ENCODE measurements at regions not wholly inside any gene's neighbourhood (a gene's known extent, or its start where the extent isn't known, plus 50 kb on each side); places are given as distances from the start of the nearest gene placed in this dataset.

GRCh38 chr15:94692710-94693109 is 461.3 kb downstream of the MCTP2 start:
- H3K4me1 Mint-ChIP-seq: no peaks in the 10 kb centered on the region
- ChIA-PET CTCF (no interaction called here), POLR2A (no interaction called here)
- H3K9me3 Mint-ChIP-seq: no peaks in the 10 kb centered on the region; the same call in 1 of the 2 replicates
- H3K4me3 Mint-ChIP-seq: no peak overlapping the region
- H3K27ac Mint-ChIP-seq: no peak overlapping the region
- ATAC-seq (no peak), DNase-seq (ENCODE audit: low spot score) (no peak)
- TF ChIP-seq GTF2I (CRISPR knock-in tag; conservative IDR thresholded peaks at IDR 0.05) (no peak), EMX1 (CRISPR knock-in tag; IDR thresholded peaks at IDR 0.05) (no peak), ATF1 (CRISPR knock-in tag; IDR thresholded peaks at IDR 0.05) (no peak), CTCF (IDR thresholded peaks at IDR 0.05) (no peak), USF2 (CRISPR knock-in tag; IDR thresholded peaks at IDR 0.05) (no peak), NR1H2 (CRISPR knock-in tag; IDR thresholded peaks at IDR 0.05) (no peak)
- H3K27me3 Mint-ChIP-seq (ENCODE audit: low read depth): no peaks in the 10 kb centered on the region
- H3K36me3 Mint-ChIP-seq: no peaks in the 10 kb centered on the region

GRCh38 chr15:94700211-94700610 is 468.9 kb downstream of the MCTP2 start:
- Mint-ChIP-seq H3K27ac (no peak overlapping the region), H3K9me3 (no peaks in the 10 kb centered on the region; the same call in 1 of the 2 replicates), H3K27me3 (ENCODE audit: low read depth) (no peaks in the 10 kb centered on the region), H3K36me3 (no peaks in the 10 kb centered on the region), H3K4me1 (no peaks in the 10 kb centered on the region), H3K4me3 (no peak overlapping the region)
- no peak for ATAC-seq
- TF ChIP-seq AR (CRISPR knock-in tag; IDR thresholded peaks at IDR 0.05): no peak
- no peak for TF ChIP-seq EMX1 (CRISPR knock-in tag; IDR thresholded peaks at IDR 0.05)
- TF ChIP-seq ZNF138 (CRISPR knock-in tag; conservative IDR thresholded peaks at IDR 0.05): no peak
- TF ChIP-seq FOXJ3 (CRISPR knock-in tag; IDR thresholded peaks at IDR 0.05; ENCODE audit: borderline replicate concordance): no peak
- DNase-seq (ENCODE audit: low spot score): no peak
- ChIA-PET POLR2A (no interaction called here), CTCF (no interaction called here)

- POLR2A ChIA-PET: no interaction called here
- TF ChIP-seq JUN (CRISPR knock-in tag; IDR thresholded peaks at IDR 0.05): no peak
- no peak for TF ChIP-seq ZSCAN18 (CRISPR knock-in tag; IDR thresholded peaks at IDR 0.05)
- CTCF ChIA-PET: interaction anchor here (1.0 kb wide), 1 partner anchor 30 kb away, joined by 4 read pairs; no protein-coding TSS in a partner anchor
- Mint-ChIP-seq H3K4me1 (no peaks in the 10 kb centered on the region), H3K4me3 (no peak overlapping the region), H3K27me3 (ENCODE audit: low read depth) (no peaks in the 10 kb centered on the region; the same call in 1 of the 2 replicates), H3K9me3 (peaks cover 2% of the 10 kb centered on the region), H3K36me3 (no peaks in the 10 kb centered on the region), H3K27ac (no peak overlapping the region)
- no peak for DNase-seq (ENCODE audit: low spot score)
- no peak for ATAC-seq
Measured at GRCh38 chr15:94701281-94701985, 470.1 kb downstream of the MCTP2 start.

- Mint-ChIP-seq H3K36me3 (peaks cover 6% of the 10 kb centered on the region; the same call in 1 of the 2 replicates), H3K27ac (no peak overlapping the region), H3K27me3 (ENCODE audit: low read depth) (no peaks in the 10 kb centered on the region; the same call in 1 of the 2 replicates), H3K9me3 (peaks cover 9% of the 10 kb centered on the region), H3K4me1 (no peaks in the 10 kb centered on the region), H3K4me3 (no peak overlapping the region)
- POLR2A ChIA-PET: no interaction called here
- TF ChIP-seq ATF3 (CRISPR knock-in tag; conservative IDR thresholded peaks at IDR 0.05) (no peak), MLX (CRISPR knock-in tag; IDR thresholded peaks at IDR 0.05) (no peak), CREM (CRISPR knock-in tag; IDR thresholded peaks at IDR 0.05) (no peak), ZNF416 (CRISPR knock-in tag; IDR thresholded peaks at IDR 0.05) (no peak), ESRRA (CRISPR knock-in tag; IDR thresholded peaks at IDR 0.05; ENCODE audit: borderline replicate concordance) (no peak), ELF4 (CRISPR knock-in tag; IDR thresholded peaks at IDR 0.05; ENCODE audit: low read depth) (no peak), GTF2I (CRISPR knock-in tag; conservative IDR thresholded peaks at IDR 0.05) (no peak)
- CTCF ChIA-PET: no interaction called here
- ATAC-seq: no peak
- DNase-seq (ENCODE audit: low spot score): no peak
Measured at GRCh38 chr15:94703596-94703995, 472.2 kb downstream of the MCTP2 start.
